GM20000 (cell line): ENCODE measurements at regions not wholly inside any gene's neighbourhood (a gene's known extent, or its start where the extent isn't known, plus 50 kb on each side); places are given as distances from the start of the nearest gene placed in this dataset.
"Not testable (repeated sequence)": the region's sequence is repeated elsewhere in the genome, so short reads cannot be mapped to it uniquely, and the experiment has no call there.

Experiments used
- DNase-seq: peaks from one replicate; pipeline ENCODE4 v3.0.0; 2012; ENCODE audit warnings: low spot score
- CTCF ChIP-seq: IDR thresholded peaks from 2 replicates; pipeline ENCODE4 v1.5.1; 2012; ENCODE audit warnings: mild to moderate bottlenecking, control low read depth; ENCODE audit errors: extremely low read depth, missing control alignments

GRCh38 chr2:64274399-64275173 lies 130.4 kb upstream of the PELI1 start:
- TF ChIP-seq CTCF = no peak
- no peak for DNase-seq

GRCh38 chr2:64275174-64275466 lies 130.9 kb upstream of the PELI1 start:
- no peak for TF ChIP-seq CTCF
- DNase-seq = no peak

- no peak for TF ChIP-seq CTCF
- no peak for DNase-seq
Measured at GRCh38 chr2:64276417-64277095, 132.3 kb upstream of the PELI1 start.

- no peak for DNase-seq
- TF ChIP-seq CTCF = no peak
Measured at GRCh38 chr2:64277101-64277849, 133.1 kb upstream of the PELI1 start.

- not testable (repeated sequence) for DNase-seq
Measured at GRCh38 chr2:64280812-64281211, 136.6 kb upstream of the PELI1 start.

- DNase-seq = peak; percentile 10
- no peak for TF ChIP-seq CTCF
Measured at GRCh38 chr2:64283006-64283570, 138.9 kb upstream of the PELI1 start.

- DNase-seq = peak; percentile 72
- TF ChIP-seq CTCF = no peak
Measured at GRCh38 chr2:64283641-64284361, 139.6 kb upstream of the PELI1 start.
